Pons (tissue), 1 donor: ENCODE measurements at regions not wholly inside any gene's neighbourhood (a gene's known extent, or its start where the extent isn't known, plus 50 kb on each side); places are given as distances from the start of the nearest gene placed in this dataset.
A peak's percentile ranks its signal among the peaks of the same experiment; 100 is the strongest.

Source experiments
- DNase-seq: peaks from one replicate; pipeline ENCODE4 v3.0.0-alpha.2; 2016; ENCODE audit warnings: low spot score

GRCh38 chr14:65250162-65250495, 147.8 kb upstream of the MAX start:
- DNase-seq, result no peak

DNA sequence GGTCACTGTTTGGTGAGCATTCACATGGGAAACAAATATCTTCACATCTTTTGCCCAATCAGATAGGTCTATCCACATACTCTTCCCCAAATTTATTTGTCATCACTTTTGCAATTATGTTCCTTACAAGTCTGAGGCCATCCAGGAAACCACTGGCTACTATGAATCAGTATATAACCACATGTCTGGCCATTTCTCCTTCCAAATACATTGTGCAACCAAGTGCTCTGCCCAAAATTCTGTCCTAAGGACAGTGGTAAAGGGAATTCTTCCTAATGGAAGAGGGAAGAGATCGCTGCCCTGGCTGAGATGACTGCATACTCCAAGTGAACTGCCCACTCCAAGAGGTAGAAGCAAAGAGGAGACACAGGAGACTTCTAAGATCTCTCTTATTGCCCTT, 148.9 kb upstream of the MAX start:
- DNase-seq, result no peak

- DNase-seq, result no peak
Observed at GRCh38 chr14:65252482-65253255, 150.4 kb upstream of the MAX start.

DNA sequence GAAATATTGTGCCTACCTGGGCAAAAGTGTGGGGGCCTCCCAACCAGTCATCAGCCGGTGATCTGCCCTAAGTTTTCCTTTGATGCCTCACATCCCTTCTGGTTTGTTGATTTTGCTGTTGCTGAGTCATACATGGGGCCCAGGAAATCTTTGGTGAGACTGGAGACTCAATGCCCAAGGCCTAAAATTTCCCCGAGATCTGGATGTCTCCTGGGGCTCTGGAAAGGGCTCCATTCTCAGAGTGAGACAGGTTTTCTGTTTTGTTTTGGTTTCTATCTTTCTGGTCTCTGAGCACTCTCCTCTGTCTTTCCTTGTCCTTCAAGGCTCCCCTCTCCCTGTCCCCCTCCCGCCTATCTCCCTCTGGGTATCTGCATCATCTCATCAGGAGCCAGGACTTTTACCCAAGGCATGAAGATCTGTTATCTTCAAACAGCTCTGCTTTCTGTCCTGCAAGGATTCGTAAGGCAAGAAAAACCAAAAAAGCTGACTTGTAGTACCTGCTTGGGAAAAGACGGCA, 152.8 kb upstream of the MAX start:
- DNase-seq, result no peak

DNA sequence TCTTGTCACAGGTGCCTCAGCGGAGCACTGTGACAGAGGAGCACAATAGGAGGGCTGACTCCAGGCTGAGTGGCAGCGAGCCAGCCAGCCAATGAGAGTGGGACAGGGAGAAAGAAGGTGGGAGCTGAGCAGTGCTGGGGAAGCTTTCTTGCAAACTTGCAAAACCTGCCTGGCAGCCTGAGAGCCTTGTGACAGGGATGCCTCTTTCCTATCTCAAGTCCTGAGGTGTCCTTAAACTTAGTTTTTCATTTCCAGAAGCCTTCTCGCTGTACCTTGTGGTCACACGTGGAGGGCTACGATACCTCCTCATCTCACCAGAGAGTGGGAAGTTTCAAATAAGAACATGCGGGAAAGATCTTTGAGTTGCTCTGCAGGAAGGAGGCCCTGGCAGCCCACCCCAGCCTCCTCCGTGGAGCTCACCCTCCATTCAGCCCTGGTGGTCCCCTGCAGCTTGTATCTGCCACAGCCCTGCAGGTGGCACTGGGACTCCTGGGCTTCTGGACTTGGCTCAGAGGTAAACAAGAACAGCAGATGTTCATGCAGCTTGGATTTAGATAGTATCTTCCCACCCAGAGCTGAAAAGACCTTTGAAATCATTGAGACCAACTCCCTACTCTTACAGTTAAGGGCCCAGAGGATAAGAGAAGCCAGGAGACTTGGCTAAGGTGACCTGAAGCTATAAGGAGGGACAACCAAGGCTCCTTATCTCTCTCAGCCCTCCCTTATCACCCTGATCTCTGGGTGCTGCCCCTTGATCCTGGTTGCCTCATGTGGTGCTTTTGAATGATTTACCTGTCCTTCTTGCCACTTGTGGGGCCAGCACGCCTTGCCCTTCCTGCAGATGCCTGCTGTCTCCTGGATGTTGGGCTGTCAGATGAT, 153.5 kb upstream of the MAX start:
- no peak for DNase-seq

DNA sequence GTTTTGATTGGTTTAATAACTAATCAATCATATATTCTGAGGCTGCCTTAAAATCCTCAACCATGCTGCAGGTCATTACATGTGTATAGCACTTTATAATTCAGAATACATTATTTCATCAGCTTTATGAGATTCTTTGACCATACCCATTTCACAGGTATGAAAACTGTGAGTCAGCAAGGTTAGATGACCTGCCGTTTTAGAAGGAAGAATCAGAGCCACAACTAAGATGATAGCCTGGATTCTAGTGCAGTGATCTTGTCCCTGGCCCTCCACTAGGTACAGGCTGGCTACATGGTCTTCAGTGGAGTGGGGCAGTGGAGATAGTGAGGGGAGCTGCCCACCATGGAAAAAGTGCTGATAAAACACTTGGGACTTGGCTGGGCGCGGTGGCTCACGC, 154.4 kb upstream of the MAX start:
- no peak for DNase-seq

DNA sequence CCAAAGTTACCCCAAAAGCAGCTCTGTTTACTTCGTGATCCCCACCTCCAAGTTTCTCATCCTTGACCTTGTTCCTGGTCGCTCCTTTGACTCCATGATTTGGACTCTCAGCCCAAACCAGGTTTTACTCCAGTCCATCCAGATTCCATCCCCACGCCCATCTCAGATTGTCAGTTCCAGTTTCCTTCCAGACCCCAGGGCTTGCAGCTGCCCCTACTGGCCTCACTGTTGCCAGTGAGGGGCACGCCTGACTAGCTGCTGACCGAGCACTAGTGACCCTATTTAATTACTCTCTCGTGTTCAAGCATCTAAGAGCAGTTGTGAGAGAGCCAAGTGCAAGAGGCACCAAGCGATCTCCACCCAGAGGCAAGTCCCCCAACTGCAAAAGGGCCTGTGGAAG, 155.1 kb upstream of the FUT8 start:
- no peak for DNase-seq

- DNase-seq, result no peak
Observed at GRCh38 chr14:65258391-65258790, 154.1 kb upstream of the FUT8 start.

DNA sequence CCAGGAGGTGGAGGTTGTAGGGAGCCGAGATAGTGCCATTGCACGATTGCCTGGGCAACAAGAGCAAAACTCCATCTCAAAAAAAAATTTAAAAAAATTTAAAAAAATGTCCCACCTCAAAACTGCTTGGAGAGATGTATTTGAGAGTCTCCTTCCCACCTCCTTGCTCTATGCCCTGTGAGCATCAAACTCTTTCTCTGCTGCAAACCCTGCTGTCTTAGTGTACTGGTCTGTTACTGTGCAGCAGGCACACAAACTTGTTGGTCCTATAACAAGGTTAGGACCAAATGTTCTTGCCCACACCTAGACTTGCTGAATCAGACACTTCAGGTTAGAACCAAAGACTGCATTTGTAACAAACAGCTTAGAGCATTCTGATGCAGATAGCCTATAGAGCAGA, 153.5 kb upstream of the FUT8 start:
- DNase-seq, result no peak

GRCh38 chr14:65260786-65261185, 151.7 kb upstream of the FUT8 start:
- no peak for DNase-seq

DNA sequence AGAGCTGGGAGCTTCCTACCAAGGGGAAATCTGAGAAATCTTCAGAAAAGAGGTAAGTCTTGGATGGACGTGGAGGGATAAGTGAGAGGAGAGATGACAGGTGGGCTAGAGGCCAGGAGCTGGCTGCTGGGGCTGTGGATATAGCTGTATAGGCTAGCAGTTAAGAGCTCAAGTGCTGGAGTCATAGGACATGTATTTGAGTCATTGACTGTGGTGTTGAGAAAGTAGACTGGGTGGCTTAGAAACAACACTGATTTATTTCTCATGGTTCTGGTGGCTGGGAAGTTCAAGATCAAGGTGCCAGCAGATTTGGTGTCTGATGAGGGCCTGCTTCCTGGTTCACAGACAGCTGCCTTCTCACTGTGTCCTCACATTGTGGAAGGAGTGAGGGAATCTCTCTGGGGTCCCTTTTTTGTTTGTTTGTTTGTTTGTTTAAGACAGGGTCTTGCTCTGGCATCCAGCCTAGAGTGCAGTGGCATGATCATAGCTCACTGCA, 151.1 kb upstream of the FUT8 start:
- no peak for DNase-seq

- DNase-seq, result no peak
Observed at GRCh38 chr14:65261946-65262345, 150.6 kb upstream of the FUT8 start.

GRCh38 chr14:65263177-65263788, 149.2 kb upstream of the FUT8 start:
- no peak for DNase-seq

DNA sequence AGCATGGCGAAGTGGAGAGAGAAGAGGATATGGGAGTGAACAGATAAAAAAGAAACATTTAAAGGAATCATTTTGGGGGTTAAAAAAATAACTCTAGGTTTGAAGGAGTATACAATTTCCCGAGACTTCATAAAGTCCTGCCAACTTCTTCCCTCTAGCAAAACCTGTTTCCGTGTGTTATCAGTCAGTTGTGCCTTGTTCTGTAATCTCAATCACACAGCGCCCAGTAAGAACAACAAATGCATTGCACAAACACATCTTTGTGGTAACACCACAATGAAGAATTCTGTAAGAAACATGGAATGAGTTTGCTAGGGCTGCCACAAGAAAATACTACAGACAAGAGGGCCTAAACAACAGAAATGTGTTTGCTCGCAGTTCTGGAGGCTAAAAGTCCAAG, 144.7 kb upstream of the FUT8 start:
- DNase-seq, result no peak

GRCh38 chr14:65268594-65268993, 143.9 kb upstream of the FUT8 start:
- no peak for DNase-seq

DNA sequence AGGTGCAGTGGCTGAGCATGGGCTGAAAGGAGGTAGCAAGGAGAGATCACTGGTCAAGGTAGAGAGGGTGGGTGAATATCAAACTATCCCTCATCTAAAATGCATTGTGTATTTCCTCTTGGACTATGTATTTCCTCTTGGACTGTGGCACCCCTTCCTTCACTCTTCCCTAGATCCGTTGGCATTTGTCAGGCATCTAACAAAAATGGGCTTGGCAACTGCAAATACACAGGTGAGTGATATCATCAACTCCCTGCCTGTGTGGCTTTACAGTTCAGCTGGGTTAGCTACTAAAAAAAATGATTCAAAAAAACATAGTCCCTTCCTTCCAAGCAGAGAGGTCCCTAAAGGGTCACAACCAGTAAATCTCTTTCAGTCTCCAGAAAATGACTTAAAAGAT, 142.8 kb upstream of the FUT8 start:
- DNase-seq, result no peak

DNA sequence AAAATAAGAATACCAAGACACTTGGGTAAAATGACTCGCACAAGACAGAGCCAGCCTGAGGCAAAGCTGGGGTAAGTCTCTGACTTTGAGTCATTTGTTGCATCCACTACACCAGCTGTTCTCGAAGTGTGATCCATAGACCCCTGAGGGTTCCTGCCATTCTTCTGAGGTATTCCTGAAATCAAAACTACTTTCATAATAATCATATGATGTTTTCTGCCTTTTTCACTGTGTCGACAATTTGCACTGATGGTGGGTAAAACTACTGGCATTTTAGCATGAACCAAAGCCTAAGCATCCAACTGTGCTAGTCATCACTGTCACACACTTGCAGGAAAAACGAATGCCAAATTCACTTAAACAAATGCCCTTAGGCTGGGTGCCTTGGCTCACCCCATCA, 135.5 kb upstream of the FUT8 start:
- peak; percentile 41 for DNase-seq

DNA sequence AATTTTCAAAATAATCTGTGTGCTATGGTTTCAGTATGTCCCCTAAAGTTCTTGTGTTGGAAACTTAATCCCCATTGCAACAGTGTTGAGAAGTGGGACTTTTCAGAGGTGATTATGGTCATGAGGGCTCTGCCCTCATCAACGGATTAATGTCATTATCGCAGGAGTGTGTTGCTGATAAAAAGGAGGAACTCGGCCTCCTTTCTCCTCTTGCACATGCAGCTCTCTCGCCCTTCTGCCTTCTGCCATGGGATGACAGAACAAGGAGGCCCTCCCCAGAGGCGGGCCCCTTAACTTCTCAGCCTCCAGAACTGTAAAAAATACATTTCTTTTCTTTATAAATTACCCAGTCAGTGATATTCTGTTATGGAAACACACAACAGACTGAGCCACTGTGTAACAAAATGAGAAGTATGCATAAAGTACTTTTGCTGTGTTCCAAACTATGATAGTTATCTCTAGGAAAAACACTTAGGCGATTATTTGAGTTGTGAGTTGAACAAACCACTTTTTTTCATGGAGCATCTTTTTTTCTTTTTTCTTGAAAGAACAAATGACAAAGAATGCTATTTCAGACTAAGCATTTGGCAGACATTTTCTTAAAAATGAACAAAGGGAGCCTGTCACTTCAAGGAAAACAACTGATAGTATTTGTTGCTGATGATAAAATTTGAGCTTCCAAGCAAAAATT, 134.8 kb upstream of the FUT8 start:
- DNase-seq, result peak; percentile 91

- DNase-seq, result no peak
Observed at GRCh38 chr14:65278589-65278988, 133.9 kb upstream of the FUT8 start.

DNA sequence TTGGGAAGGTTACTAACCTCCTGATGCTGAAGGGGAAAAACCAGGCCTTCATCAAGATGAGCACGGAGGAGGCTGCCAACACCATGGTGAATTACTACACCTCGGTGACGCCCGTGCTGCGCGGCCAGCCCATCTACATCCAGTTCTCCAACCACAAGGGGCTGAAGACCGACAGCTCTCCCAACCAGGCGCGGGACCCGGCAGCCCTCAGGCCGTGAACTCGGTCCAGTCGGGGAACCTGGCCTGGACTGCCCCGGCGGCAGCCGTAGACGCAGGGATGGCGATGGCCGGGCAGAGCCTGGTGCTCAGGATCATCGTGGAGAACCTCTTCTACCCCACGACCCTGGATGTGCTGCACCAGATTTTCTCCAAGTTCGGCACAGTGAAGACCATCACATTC, 133.0 kb upstream of the FUT8 start:
- DNase-seq, result no peak

- no peak for DNase-seq
Observed at GRCh38 chr14:65279958-65280357, 132.6 kb upstream of the FUT8 start.

- no peak for DNase-seq
Observed at GRCh38 chr14:65280653-65281052, 131.9 kb upstream of the FUT8 start.
